DMS153 (cell line): ENCODE measurements at regions not wholly inside any gene's neighbourhood (a gene's known extent, or its start where the extent isn't known, plus 50 kb on each side); places are given as distances from the start of the nearest gene placed in this dataset.

Experiments
- DNase-seq: peaks from one replicate; lab custom pipeline; 2025; lab: John Stamatoyannopoulos, UW

GRCh38 chr12:111076611-111077451 lies 156.5 kb upstream of the MYL2 start:
- no peak for DNase-seq

DNA sequence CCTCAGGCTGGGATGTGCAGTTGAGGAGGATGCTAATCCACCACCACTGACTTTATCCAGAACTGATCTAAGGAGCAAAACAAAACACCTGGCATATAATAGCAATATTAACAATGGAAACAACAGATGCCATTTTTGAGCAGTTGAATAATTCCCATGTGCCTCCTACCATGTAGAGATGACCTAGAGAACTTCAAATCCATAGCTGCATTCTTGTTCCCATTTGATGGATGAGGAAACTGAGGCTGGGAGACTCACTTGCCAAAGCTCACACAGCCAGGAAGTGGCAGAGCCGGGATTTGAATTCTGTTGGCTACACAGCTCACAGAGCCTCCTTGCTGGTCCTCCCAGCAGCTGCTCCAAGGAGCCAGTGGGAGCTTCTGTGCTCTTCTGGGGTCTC lies 155.8 kb upstream of the MYL2 start:
- DNase-seq: no peak

DNA sequence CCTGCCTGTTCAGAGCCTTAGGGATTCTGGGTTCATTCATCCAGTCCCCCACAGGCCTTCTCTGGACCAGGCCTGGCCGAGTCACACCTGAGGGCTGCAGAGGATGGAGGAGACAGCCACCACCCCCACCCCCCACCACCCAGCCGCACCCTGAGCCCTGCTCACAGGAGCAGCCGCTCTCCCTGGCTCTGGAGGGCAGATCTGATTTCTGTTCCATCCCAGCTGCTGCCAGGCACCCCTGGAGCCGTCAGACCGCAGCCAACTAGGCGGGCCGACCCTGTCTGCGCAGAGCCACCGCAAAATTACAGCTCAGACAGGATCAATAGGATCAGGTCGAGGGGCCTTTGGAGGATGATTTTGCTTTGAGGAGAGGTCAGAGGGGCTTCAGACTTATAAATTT lies 154.6 kb upstream of the MYL2 start:
- DNase-seq: no peak

DNA sequence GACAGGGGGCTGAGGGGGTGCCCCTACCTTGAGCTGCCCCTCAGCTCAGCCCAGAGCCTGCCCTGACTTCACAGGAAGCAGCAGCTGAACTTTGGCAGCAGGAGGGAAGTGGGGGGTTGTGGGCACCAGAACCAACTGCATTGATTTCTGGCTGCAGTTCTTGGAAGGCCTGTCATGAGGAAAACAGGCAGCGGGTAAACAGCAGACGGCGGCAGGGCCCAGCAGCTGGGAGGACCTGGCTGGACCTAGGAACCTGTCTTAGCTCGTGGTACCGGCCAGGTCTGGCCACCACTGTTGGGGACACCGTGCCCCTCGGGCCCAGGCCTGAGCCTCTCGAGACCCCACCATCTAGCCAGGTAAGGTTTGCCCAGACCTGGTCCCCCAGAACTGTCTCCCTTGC lies 154.2 kb upstream of the MYL2 start:
- DNase-seq: no peak

GRCh38 chr12:111073370-111073769 lies 153.0 kb upstream of the MYL2 start:
- no peak for DNase-seq

- no peak for DNase-seq
Measured at GRCh38 chr12:111072299-111072698, 151.9 kb upstream of the MYL2 start.

DNA sequence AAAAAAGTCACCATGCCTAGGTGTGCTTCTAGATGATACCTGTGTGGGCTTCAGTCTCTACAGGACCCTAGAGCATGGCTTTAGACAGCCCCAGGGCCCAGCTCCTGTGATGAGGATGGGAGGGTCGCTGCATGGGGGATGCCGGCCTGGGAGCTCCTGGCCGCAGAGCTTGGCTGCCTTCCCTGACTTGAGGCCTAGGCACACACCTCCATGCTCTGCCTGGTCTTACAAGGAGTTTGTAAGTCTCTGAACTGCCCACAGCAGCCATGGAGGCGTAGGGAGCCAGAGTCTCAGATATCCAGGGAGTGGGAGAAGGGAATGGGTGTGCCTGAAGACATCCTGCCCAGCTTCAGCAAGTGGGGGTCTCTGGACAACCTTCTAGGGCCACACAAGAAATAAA lies 149.5 kb upstream of the MYL2 start:
- DNase-seq: no peak

- DNase-seq: peak; percentile 45
Measured at GRCh38 chr12:111068290-111068689, 147.9 kb upstream of the MYL2 start.

DNA sequence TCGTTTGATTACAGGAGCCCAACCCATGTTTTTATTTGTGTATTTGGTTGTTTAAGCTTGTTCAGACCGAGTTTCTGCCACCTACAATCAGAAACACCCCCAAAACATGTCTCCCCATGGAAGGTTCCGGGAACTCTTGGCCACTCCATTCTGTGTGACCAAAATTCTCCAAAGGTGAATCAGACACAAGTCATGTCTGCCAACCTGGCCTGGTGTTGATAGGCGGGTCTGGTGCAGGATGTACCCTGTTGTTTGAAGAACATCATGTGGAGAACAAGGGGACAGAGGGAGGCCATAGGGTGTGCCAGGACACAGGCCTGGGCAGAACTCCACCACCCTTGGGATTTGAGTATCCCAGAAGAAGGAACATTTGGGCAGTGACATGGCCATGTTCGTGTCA lies 147.1 kb upstream of the MYL2 start:
- no peak for DNase-seq

DNA sequence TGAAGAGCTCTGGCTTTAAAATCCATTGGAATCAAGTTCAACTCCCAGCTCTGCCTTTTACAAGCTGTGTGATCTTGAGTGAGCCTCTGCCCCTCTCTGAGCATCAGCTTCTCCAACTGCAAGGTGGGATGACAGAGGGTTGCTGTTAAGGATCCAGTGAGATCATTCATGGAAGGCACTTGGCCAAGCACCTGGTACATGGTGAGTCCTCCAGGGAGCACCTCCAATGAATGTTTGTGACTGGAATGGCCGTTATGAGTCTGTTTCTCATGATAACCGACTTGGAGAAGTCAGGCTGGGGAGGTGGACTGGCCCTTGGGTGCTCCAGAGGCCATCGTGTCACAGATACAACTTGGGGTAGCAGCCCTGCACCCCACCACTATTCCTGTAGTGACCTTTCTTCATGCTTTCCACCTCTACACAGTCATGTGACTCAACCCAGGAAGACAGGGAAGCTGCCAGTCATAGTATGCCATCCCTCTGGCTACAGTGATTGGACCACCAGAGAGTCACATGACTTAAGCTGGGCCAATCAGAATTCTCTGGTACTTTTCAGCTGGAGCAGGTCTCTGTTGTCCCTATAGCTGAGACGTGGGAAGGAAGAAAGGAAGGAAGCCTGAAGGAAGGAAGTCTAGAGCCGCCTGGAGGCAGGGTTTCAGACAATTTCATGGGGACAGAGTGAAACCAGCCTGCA lies 146.5 kb upstream of the MYL2 start:
- DNase-seq: no peak

DNA sequence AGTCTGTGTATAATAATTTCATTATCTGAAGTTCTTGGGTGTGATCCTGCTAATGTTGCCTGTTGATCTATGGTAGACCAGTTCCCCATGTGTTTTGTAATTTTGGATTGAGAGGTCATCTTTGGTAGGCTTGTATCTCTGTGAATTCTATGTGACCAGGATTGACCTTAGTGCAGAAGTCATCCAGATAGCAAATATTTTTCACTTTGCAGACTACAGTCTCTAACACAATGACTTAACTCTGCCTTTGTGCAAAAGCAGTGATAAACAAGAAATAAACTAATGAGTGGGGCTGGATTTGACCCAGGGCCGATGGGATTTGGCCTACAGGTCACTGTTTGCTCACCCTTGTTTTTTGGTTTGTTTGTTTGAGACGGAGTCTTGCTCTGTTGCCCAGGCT lies 144.6 kb upstream of the MYL2 start:
- no peak for DNase-seq

GRCh38 chr12:111064154-111064553 lies 143.8 kb upstream of the MYL2 start:
- DNase-seq: no peak

- no peak for DNase-seq
Measured at GRCh38 chr12:111063295-111064026, 143.1 kb upstream of the MYL2 start.

DNA sequence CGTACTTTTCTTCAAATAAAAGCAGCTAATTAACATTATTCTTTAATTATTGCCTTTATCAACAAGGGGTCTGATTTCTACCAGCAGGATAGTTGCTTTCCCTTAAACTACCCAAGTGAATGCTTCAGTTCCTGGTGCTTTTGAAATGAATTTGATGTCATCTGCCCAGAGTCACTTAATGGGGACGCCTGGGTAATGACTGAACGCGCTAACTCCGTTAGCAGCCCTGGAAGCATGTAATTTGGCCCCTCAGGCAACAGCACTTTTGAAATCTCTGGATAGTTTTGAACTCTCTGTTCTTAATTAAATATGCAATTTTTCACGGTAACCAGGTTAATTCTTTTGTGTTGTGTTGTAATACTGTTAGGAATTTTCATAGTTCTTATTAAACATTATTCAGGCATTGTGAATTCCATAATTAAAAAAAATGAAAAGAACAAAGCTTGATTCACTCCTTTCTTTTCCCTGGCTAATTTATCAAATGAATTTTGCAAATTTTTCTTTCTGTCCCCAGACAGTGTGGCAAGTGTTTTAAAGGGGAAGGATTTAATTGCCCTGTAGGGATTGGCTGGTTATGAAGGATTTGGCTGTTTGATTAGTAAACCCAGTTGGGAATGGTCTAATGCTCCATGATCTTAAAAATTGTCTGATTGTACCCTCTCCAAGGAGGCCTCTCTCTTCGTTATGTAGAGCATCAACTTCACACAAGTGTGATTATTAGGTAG lies 137.5 kb upstream of the MYL2 start:
- no peak for DNase-seq

DNA sequence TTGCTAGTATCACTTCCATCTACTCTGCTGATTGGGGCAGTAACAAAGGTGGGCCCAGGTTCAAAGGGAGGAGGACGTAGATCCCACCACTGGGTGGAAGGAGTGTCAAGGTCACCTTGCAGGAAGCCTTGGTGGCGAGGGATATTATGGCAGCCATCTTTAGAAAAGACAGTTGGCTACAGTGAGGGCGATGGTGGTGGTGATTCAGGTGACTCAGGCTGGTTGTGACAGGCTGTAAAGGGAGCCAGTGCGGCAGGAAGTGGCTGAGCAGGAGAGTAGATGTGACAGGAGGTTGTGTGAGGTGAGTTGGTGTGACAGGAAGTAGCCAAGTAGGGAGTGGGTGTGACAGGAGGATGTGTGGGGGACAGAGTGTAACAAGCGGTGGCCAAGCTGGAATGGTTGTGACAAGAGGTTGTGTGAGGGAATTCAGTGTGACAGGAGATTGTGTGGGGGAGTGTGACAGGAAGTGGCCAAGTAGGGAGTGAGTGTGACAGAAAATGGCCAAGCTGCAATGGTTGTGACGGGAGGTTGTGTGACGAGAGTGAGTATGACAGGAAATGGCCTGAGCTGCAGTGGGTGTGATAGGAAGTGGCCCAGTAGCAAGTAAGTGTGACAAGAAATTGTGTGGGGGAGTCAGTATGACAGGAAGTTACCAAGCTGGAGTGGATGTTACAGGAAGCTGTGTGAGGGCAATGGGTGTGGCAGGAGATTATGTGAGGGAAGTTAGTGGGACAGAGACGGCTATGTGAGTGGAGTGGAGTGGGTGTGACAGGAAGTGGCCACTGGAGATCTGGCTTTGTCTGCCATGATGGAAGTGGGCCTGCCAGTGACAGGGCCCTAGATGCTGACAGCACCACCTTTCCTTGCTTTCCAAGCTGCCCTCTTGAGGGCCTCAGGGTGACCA lies 136.5 kb upstream of the MYL2 start:
- no peak for DNase-seq

DNA sequence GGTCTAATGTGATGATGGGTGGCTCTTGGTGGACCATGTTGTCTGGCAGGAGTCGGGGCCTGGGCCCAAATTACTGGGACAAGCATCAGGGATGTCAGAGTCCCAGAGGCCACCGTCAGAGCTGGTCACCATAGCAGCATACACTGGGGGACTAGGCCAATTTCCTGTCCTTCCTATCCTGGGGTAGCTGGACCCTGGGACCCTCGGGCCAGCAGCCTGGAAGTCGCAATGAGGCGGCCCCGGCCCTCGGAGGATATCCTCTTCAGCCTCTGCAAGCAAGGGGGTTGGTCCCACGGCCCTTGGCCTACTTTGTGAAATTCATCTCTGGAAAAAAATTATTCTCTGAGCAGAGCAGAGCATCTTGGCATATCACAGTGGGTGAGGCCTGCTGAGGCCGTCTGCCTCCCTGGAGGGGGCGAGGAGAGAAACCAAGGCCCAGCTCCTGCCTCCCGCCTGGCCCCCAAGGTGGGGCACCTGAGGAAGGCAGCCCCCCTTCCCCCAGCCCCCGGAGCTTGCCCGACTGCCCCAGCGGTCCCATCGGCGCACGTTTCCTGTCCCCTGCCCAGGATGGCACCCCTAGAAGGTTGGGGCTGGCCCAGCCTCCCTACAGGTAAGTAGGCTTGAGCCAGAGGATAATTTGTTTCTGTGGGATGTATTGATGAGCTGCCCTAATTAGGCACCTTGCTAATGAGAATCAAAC lies 135.0 kb upstream of the MYL2 start:
- no peak for DNase-seq

- DNase-seq: no peak
Measured at GRCh38 chr12:111048991-111049390, 128.6 kb upstream of the MYL2 start.

- DNase-seq: no peak
Measured at GRCh38 chr12:111046896-111047295, 126.5 kb upstream of the MYL2 start.

DNA sequence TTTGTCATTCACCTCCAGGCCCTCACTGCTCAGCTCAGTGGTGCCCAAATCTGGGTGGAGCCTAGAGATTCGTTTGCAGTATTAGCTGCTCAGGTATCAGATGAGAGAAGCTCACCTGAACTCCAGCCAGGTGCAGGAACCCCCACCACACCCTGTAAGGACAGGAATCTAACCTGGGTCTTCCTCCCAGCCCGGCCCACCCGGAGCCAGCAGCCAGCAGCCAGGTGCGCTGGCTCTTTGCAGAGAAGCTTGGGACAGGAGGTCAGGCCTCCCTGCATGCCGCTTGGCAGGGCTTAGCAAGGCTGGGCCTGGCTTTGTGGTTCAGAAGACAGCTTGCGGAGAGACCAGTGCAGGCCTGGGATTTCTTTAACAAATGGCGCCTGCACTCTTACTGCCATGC lies 125.6 kb upstream of the MYL2 start:
- DNase-seq: no peak

GRCh38 chr12:111041091-111041490 lies 120.7 kb upstream of the MYL2 start:
- no peak for DNase-seq

DNA sequence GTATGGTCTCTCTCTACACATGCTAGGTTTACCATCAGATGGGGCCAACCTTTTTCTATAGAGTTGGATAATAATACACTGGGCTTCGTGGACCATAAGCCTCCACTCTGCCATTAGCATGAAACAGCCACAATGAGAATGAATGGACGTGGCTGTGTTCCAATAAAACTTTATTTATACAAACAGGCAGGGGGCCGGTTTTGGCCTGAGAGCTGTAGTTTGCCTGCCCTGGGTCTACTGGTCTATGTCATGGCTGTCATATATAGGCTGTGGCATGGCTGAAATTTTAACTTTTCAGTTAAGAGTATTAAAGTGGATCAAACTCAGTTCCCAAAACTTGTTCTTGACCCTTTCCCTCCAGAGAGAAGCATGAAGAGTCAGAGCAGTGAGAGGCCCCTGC lies 120.3 kb upstream of the MYL2 start:
- no peak for DNase-seq
